Activated T-helper 17 cell treated with anti-CD3 and anti-CD28 coated beads, Interleukin-2, amount 50 U/mL, for 72 hours (primary cell): ENCODE measurements at regions not wholly inside any gene's neighbourhood (a gene's known extent, or its start where the extent isn't known, plus 50 kb on each side); places are given as distances from the start of the nearest gene placed in this dataset.
"Not testable (repeated sequence)": the region's sequence is repeated elsewhere in the genome, so short reads cannot be mapped to it uniquely, and the experiment has no call there.

ENCODE experiments used
- ATAC-seq: fragments of 150-1000 bp; cut with Tn5 transposase; replicated peaks from 2 replicates; pipeline ENCODE4 v1.10.0; 2021; ENCODE audit warnings: mild to moderate bottlenecking, moderate library complexity
- H3K27ac Mint-ChIP-seq: one replicate; pipeline ENCODE4 v1.8.0; 2022; ENCODE audit warnings: mixed read lengths
- H3K27me3 Mint-ChIP-seq: one replicate; pipeline ENCODE4 v1.8.0; 2022; ENCODE audit warnings: mixed read lengths
- H3K36me3 Mint-ChIP-seq: one replicate; pipeline ENCODE4 v1.8.0; 2022; ENCODE audit warnings: low read depth, mild to moderate bottlenecking, mixed read lengths
- H3K4me1 Mint-ChIP-seq: one replicate; pipeline ENCODE4 v1.8.0; 2022; ENCODE audit warnings: mixed read lengths
- H3K4me3 Mint-ChIP-seq: one replicate; pipeline ENCODE4 v1.8.0; 2022; ENCODE audit warnings: mild to moderate bottlenecking, mixed read lengths
- H3K9me3 Mint-ChIP-seq: one replicate; pipeline ENCODE4 v1.8.0; 2022; ENCODE audit warnings: mixed read lengths

GRCh38 chr4:72919464-72919863, 150.1 kb downstream of the COX18 start:
- Mint-ChIP-seq H3K27me3 (peaks cover 10% of the 10 kb centered on the region), H3K9me3 (no peaks in the 10 kb centered on the region), H3K36me3 (no peaks in the 10 kb centered on the region), H3K27ac (no peak overlapping the region), H3K4me3 (no peak overlapping the region), H3K4me1 (no peaks in the 10 kb centered on the region)
- ATAC-seq: no peak

GRCh38 chr4:72918362-72918761, 151.2 kb downstream of the COX18 start:
- no peaks in the 10 kb centered on the region for H3K36me3 Mint-ChIP-seq
- H3K27ac Mint-ChIP-seq: no peak overlapping the region
- no peaks in the 10 kb centered on the region for H3K4me1 Mint-ChIP-seq
- peaks cover 10% of the 10 kb centered on the region for H3K27me3 Mint-ChIP-seq
- H3K9me3 Mint-ChIP-seq: no peaks in the 10 kb centered on the region
- ATAC-seq: no peak
- H3K4me3 Mint-ChIP-seq: no peak overlapping the region

- peaks cover 13% of the 10 kb centered on the region for H3K27me3 Mint-ChIP-seq
- no peaks in the 10 kb centered on the region for H3K36me3 Mint-ChIP-seq
- no peaks in the 10 kb centered on the region for H3K9me3 Mint-ChIP-seq
- no peaks in the 10 kb centered on the region for H3K4me1 Mint-ChIP-seq
- H3K27ac Mint-ChIP-seq: no peak overlapping the region
- peak; percentile 54 for ATAC-seq
- no peak overlapping the region for H3K4me3 Mint-ChIP-seq
These were observed 158.2 kb downstream of the COX18 start for GRCh38 chr4:72911316-72911715.

- no peaks in the 10 kb centered on the region for H3K9me3 Mint-ChIP-seq
- no peak for ATAC-seq
- peaks cover 9% of the 10 kb centered on the region for H3K27me3 Mint-ChIP-seq
- H3K36me3 Mint-ChIP-seq: no peaks in the 10 kb centered on the region
- no peaks in the 10 kb centered on the region for H3K4me1 Mint-ChIP-seq
- no peak overlapping the region for H3K27ac Mint-ChIP-seq
- no peak overlapping the region for H3K4me3 Mint-ChIP-seq
These were observed 160.1 kb downstream of the COX18 start for GRCh38 chr4:72909461-72909860.

- no peaks in the 10 kb centered on the region for H3K9me3 Mint-ChIP-seq
- ATAC-seq: no peak
- no peak overlapping the region for H3K27ac Mint-ChIP-seq
- peaks cover 3% of the 10 kb centered on the region for H3K27me3 Mint-ChIP-seq
- no peaks in the 10 kb centered on the region for H3K36me3 Mint-ChIP-seq
- H3K4me3 Mint-ChIP-seq: no peak overlapping the region
- H3K4me1 Mint-ChIP-seq: no peaks in the 10 kb centered on the region
These were observed 167.2 kb downstream of the COX18 start for GRCh38 chr4:72902354-72902753.

- ATAC-seq: no peak
- H3K27me3 Mint-ChIP-seq: peaks cover 3% of the 10 kb centered on the region
- H3K36me3 Mint-ChIP-seq: no peaks in the 10 kb centered on the region
- no peak overlapping the region for H3K4me3 Mint-ChIP-seq
- no peaks in the 10 kb centered on the region for H3K9me3 Mint-ChIP-seq
- H3K4me1 Mint-ChIP-seq: no peaks in the 10 kb centered on the region
- no peak overlapping the region for H3K27ac Mint-ChIP-seq
These were observed 168.0 kb downstream of the COX18 start for GRCh38 chr4:72901553-72901952.

- H3K36me3 Mint-ChIP-seq: no peaks in the 10 kb centered on the region
- no peak overlapping the region for H3K4me3 Mint-ChIP-seq
- no peaks in the 10 kb centered on the region for H3K4me1 Mint-ChIP-seq
These were observed 168.6 kb downstream of the COX18 start for GRCh38 chr4:72900952-72901351.

GRCh38 chr4:72899621-72900020, 169.9 kb downstream of the COX18 start:
- Mint-ChIP-seq H3K27me3 (peaks cover 3% of the 10 kb centered on the region), H3K9me3 (no peaks in the 10 kb centered on the region), H3K36me3 (no peaks in the 10 kb centered on the region), H3K27ac (no peak overlapping the region), H3K4me1 (no peaks in the 10 kb centered on the region), H3K4me3 (no peak overlapping the region)
- ATAC-seq: no peak

More at GRCh38 chr4:72900952-72901351, 168.6 kb downstream of the COX18 start:
- no peaks in the 10 kb centered on the region for H3K9me3 Mint-ChIP-seq
- no peak overlapping the region for H3K27ac Mint-ChIP-seq
- no peak for ATAC-seq
- H3K27me3 Mint-ChIP-seq: peaks cover 3% of the 10 kb centered on the region

- no peaks in the 10 kb centered on the region for H3K9me3 Mint-ChIP-seq
- no peak overlapping the region for H3K4me3 Mint-ChIP-seq
- no peak overlapping the region for H3K27ac Mint-ChIP-seq
- H3K4me1 Mint-ChIP-seq: no peaks in the 10 kb centered on the region
- no peak for ATAC-seq
- H3K27me3 Mint-ChIP-seq: peaks cover 3% of the 10 kb centered on the region
- H3K36me3 Mint-ChIP-seq: no peaks in the 10 kb centered on the region
These were observed 170.3 kb downstream of the COX18 start for GRCh38 chr4:72899214-72899613.

- Mint-ChIP-seq H3K36me3 (no peaks in the 10 kb centered on the region), H3K27ac (no peak overlapping the region), H3K9me3 (no peaks in the 10 kb centered on the region), H3K27me3 (peaks cover 12% of the 10 kb centered on the region), H3K4me3 (no peak overlapping the region), H3K4me1 (no peaks in the 10 kb centered on the region)
- ATAC-seq: no peak
These were observed 173.0 kb downstream of the COX18 start for GRCh38 chr4:72896515-72896914.

- H3K27me3 Mint-ChIP-seq: peaks cover 16% of the 10 kb centered on the region
- no peak overlapping the region for H3K4me3 Mint-ChIP-seq
- ATAC-seq: no peak
- H3K36me3 Mint-ChIP-seq: no peaks in the 10 kb centered on the region
- no peaks in the 10 kb centered on the region for H3K9me3 Mint-ChIP-seq
- H3K4me1 Mint-ChIP-seq: no peaks in the 10 kb centered on the region
- H3K27ac Mint-ChIP-seq: no peak overlapping the region
These were observed 174.1 kb downstream of the COX18 start for GRCh38 chr4:72895408-72895807.

GRCh38 chr4:72893354-72894066, 176.0 kb downstream of the COX18 start:
- no peaks in the 10 kb centered on the region for H3K4me1 Mint-ChIP-seq
- H3K27me3 Mint-ChIP-seq: peaks cover 14% of the 10 kb centered on the region
- no peak overlapping the region for H3K4me3 Mint-ChIP-seq
- no peak overlapping the region for H3K27ac Mint-ChIP-seq
- no peaks in the 10 kb centered on the region for H3K36me3 Mint-ChIP-seq
- H3K9me3 Mint-ChIP-seq: no peaks in the 10 kb centered on the region
- ATAC-seq: no peak

GRCh38 chr4:72888331-72888730, 181.2 kb downstream of the COX18 start:
- no peak overlapping the region for H3K4me3 Mint-ChIP-seq
- no peaks in the 10 kb centered on the region for H3K4me1 Mint-ChIP-seq

GRCh38 chr4:72887152-72887551, 182.4 kb downstream of the COX18 start:
- no peaks in the 10 kb centered on the region for H3K9me3 Mint-ChIP-seq
- H3K27ac Mint-ChIP-seq: no peak overlapping the region
- H3K27me3 Mint-ChIP-seq: peaks cover 19% of the 10 kb centered on the region
- H3K4me1 Mint-ChIP-seq: no peaks in the 10 kb centered on the region
- no peak overlapping the region for H3K4me3 Mint-ChIP-seq
- ATAC-seq: no peak
- H3K36me3 Mint-ChIP-seq: no peaks in the 10 kb centered on the region

More at GRCh38 chr4:72888331-72888730, 181.2 kb downstream of the COX18 start:
- peaks cover 23% of the 10 kb centered on the region for H3K27me3 Mint-ChIP-seq
- ATAC-seq: no peak
- H3K9me3 Mint-ChIP-seq: no peaks in the 10 kb centered on the region
- no peaks in the 10 kb centered on the region for H3K36me3 Mint-ChIP-seq
- no peak overlapping the region for H3K27ac Mint-ChIP-seq

GRCh38 chr4:72886602-72887001, 182.9 kb downstream of the COX18 start:
- Mint-ChIP-seq H3K27ac (no peak overlapping the region), H3K4me3 (no peak overlapping the region), H3K9me3 (peaks cover 4% of the 10 kb centered on the region), H3K36me3 (no peaks in the 10 kb centered on the region), H3K27me3 (peaks cover 14% of the 10 kb centered on the region), H3K4me1 (no peaks in the 10 kb centered on the region)
- ATAC-seq: no peak

GRCh38 chr4:72884225-72884624, 185.3 kb downstream of the COX18 start:
- H3K36me3 Mint-ChIP-seq, H3K27me3 Mint-ChIP-seq, H3K9me3 Mint-ChIP-seq, ATAC-seq, H3K4me1 Mint-ChIP-seq, H3K4me3 Mint-ChIP-seq, H3K27ac Mint-ChIP-seq: not testable (repeated sequence)
